ENCODE measurements at regions not wholly inside any gene's neighbourhood (a gene's known extent, or its start where the extent isn't known, plus 50 kb on each side); places are given as distances from the start of the nearest gene placed in this dataset.

DNA sequence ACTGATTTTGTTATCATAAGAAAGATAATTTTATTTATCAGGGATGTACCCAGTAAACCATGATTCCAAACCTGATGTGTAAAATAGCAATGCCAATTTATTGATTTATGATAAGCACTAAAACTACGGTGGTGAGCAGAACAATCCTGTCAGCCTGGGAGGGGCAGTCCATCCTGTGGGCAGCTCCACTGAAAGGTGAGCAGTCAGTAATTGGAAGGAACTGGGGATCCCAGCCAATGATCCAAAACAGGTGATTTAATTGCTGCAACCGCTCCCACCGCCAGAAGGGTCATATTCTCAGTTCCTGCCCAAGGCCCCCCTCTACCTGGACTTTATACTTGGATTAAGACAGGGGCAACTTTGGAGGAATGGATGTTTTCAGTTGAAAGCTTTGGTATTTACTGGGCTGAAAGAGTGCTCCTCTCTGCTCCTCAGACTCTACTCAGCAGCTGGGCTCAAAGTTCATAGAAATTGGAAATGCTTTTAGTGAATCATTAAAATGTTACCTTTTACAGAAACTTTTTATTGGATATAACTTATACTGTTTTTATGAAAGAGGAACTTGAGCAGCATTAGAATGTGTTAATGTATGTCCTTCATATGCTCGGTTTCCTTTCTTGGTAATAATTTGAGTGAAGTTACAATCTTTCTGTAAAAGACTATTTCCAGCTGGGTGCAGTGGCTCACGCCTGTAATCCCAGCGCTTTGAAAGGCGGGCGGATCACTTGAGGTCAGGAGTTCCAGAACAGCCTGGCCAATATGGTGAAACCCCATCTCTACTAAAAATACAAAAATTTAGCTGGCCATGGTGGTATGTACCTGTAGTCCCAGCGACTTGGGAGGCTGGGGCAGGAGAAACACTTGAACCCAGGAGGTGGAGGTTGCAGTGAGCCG lies 198.6 kb upstream of the IL12A start:
- Histone ChIP-seq H3K4me3 (ENCODE audit: low read depth, low read length) (no peak overlapping the region), H3K27me3 (ENCODE audit: control insufficient read depth, insufficient read depth, low read length) (no peaks in the 10 kb centered on the region), H3K36me3 (ENCODE audit: control insufficient read depth, insufficient read depth, low read length) (no peaks in the 10 kb centered on the region)
- TF ChIP-seq, protein P1, sequence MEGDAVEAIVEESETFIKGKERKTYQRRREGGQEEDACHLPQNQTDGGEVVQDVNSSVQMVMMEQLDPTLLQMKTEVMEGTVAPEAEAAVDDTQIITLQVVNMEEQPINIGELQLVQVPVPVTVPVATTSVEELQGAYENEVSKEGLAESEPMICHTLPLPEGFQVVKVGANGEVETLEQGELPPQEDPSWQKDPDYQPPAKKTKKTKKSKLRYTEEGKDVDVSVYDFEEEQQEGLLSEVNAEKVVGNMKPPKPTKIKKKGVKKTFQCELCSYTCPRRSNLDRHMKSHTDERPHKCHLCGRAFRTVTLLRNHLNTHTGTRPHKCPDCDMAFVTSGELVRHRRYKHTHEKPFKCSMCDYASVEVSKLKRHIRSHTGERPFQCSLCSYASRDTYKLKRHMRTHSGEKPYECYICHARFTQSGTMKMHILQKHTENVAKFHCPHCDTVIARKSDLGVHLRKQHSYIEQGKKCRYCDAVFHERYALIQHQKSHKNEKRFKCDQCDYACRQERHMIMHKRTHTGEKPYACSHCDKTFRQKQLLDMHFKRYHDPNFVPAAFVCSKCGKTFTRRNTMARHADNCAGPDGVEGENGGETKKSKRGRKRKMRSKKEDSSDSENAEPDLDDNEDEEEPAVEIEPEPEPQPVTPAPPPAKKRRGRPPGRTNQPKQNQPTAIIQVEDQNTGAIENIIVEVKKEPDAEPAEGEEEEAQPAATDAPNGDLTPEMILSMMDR (IDR thresholded peaks at IDR 0.05; ENCODE audit: insufficient read depth, low read length, poor library complexity, severe bottlenecking), result no peak
- DNase-seq (ENCODE audit: low read depth), result no peak

- TF ChIP-seq, protein P1 (IDR thresholded peaks at IDR 0.05; ENCODE audit: insufficient read depth, low read length, poor library complexity, severe bottlenecking), result no peak
- Histone ChIP-seq H3K27me3 (ENCODE audit: control insufficient read depth, insufficient read depth, low read length) (no peaks in the 10 kb centered on the region), H3K36me3 (ENCODE audit: control insufficient read depth, insufficient read depth, low read length) (no peaks in the 10 kb centered on the region), H3K4me3 (ENCODE audit: low read depth, low read length) (no peak overlapping the region)
- DNase-seq (ENCODE audit: low read depth), result no peak
These were observed 197.3 kb upstream of the IL12A start for GRCh38 chr3:159791336-159791735.

DNA sequence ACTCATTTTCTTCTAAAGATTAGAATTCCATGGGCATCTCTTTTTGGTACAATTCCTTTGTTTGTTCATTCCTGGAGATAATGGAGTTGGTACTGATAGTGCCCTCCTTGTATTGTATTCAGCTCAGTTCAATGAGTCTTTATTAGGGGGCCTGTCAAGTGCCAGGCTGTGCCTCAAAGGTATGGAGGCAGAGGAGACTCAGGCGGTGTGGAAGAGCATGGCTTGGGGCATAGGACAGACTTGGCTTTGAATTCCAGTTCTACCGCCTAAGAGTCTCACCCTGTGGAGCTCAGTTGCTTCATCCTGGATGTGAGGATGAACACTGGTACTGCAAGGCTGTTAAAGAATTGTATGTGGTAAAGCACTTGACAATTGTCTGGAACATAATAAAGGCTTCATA lies 196.6 kb upstream of the IL12A start:
- Histone ChIP-seq H3K27me3 (ENCODE audit: control insufficient read depth, insufficient read depth, low read length) (no peaks in the 10 kb centered on the region), H3K36me3 (ENCODE audit: control insufficient read depth, insufficient read depth, low read length) (no peaks in the 10 kb centered on the region), H3K4me3 (ENCODE audit: low read depth, low read length) (no peak overlapping the region)
- TF ChIP-seq, protein P1 (IDR thresholded peaks at IDR 0.05; ENCODE audit: insufficient read depth, low read length, poor library complexity, severe bottlenecking), result no peak
- no peak for DNase-seq (ENCODE audit: low read depth)

DNA sequence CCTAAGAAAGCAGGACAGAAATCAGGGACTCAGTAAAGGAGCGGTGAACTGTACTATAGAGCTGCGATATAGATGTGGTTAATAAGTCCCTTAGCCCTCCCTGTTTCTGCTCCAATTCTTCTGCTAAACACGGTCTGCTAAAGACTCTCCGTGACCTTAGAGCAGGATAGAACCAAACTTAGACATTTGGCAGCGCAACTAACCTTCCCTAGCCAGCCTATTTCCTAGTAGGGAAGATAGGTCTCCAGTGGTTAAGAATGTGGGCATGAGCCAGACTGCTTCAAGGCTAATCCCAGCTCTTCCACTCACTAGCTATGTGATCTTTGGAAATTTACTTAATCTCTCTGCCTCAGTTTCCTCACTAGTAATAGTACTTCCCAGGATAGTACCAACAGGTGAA lies 193.6 kb upstream of the IL12A start:
- no peak for DNase-seq (ENCODE audit: low read depth)
- TF ChIP-seq, protein P1 (IDR thresholded peaks at IDR 0.05; ENCODE audit: insufficient read depth, low read length, poor library complexity, severe bottlenecking), result no peak
- H3K36me3 ChIP-seq (ENCODE audit: control insufficient read depth, insufficient read depth, low read length), result no peaks in the 10 kb centered on the region
- no peaks in the 10 kb centered on the region for H3K27me3 ChIP-seq (ENCODE audit: control insufficient read depth, insufficient read depth, low read length)
- no peak overlapping the region for H3K4me3 ChIP-seq (ENCODE audit: low read depth, low read length)

GRCh38 chr3:159795681-159796175 lies 192.9 kb upstream of the IL12A start:
- Histone ChIP-seq H3K36me3 (ENCODE audit: control insufficient read depth, insufficient read depth, low read length) (no peaks in the 10 kb centered on the region), H3K4me3 (ENCODE audit: low read depth, low read length) (no peak overlapping the region), H3K27me3 (ENCODE audit: control insufficient read depth, insufficient read depth, low read length) (no peaks in the 10 kb centered on the region)
- TF ChIP-seq, protein P1 (IDR thresholded peaks at IDR 0.05; ENCODE audit: insufficient read depth, low read length, poor library complexity, severe bottlenecking), result no peak
- DNase-seq (ENCODE audit: low read depth), result no peak
